Uterus (tissue), 2 donors: ENCODE measurements at regions not wholly inside any gene's neighbourhood (a gene's known extent, or its start where the extent isn't known, plus 50 kb on each side); places are given as distances from the start of the nearest gene placed in this dataset.

Source experiments
- POLR2A ChIP-seq, 2 donors: fragments of 450-650 bp; IDR thresholded peaks; one replicate each; pipeline ENCODE4 v1.6.1; 2016; ENCODE audit warnings: antibody characterized with exemption in 2 of 2, mild to moderate bottlenecking in 1 of 2, moderate library complexity in 1 of 2
- TF ChIP-seq, protein P1 (sequence below), 4 experiments: fragments of 200-600 bp in 2 of 4; fragments of 450-650 bp in 2 of 4; sonication (generic) in 2 of 4; IDR thresholded peaks; one replicate each; pipeline ENCODE4 v1.5.1; 2016 to 2019; ENCODE audit warnings: antibody characterized with exemption in 4 of 4, mild to moderate bottlenecking in 2 of 4, moderate library complexity in 1 of 4

- TF ChIP-seq, protein P1, sequence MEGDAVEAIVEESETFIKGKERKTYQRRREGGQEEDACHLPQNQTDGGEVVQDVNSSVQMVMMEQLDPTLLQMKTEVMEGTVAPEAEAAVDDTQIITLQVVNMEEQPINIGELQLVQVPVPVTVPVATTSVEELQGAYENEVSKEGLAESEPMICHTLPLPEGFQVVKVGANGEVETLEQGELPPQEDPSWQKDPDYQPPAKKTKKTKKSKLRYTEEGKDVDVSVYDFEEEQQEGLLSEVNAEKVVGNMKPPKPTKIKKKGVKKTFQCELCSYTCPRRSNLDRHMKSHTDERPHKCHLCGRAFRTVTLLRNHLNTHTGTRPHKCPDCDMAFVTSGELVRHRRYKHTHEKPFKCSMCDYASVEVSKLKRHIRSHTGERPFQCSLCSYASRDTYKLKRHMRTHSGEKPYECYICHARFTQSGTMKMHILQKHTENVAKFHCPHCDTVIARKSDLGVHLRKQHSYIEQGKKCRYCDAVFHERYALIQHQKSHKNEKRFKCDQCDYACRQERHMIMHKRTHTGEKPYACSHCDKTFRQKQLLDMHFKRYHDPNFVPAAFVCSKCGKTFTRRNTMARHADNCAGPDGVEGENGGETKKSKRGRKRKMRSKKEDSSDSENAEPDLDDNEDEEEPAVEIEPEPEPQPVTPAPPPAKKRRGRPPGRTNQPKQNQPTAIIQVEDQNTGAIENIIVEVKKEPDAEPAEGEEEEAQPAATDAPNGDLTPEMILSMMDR (IDR thresholded peaks at IDR 0.05) = no peak
- no peak for TF ChIP-seq POLR2A (IDR thresholded peaks at IDR 0.05)
These were observed 325.6 kb upstream of the EYS start for GRCh38 chr6:66032626-66033025.
